HG03520 (cell line): ENCODE measurements at regions not wholly inside any gene's neighbourhood (a gene's known extent, or its start where the extent isn't known, plus 50 kb on each side); places are given as distances from the start of the nearest gene placed in this dataset.
"Not testable (repeated sequence)": the region's sequence is repeated elsewhere in the genome, so short reads cannot be mapped to it uniquely, and the experiment has no call there.

ENCODE experiments used
- ATAC-seq: cut with Tn5 transposase; IDR thresholded peaks from one replicate; pipeline ENCODE4 v1.9.1; 2021; ENCODE audit warnings: mild to moderate bottlenecking, moderate library complexity; ENCODE audit not compliant: unreplicated experiment

DNA sequence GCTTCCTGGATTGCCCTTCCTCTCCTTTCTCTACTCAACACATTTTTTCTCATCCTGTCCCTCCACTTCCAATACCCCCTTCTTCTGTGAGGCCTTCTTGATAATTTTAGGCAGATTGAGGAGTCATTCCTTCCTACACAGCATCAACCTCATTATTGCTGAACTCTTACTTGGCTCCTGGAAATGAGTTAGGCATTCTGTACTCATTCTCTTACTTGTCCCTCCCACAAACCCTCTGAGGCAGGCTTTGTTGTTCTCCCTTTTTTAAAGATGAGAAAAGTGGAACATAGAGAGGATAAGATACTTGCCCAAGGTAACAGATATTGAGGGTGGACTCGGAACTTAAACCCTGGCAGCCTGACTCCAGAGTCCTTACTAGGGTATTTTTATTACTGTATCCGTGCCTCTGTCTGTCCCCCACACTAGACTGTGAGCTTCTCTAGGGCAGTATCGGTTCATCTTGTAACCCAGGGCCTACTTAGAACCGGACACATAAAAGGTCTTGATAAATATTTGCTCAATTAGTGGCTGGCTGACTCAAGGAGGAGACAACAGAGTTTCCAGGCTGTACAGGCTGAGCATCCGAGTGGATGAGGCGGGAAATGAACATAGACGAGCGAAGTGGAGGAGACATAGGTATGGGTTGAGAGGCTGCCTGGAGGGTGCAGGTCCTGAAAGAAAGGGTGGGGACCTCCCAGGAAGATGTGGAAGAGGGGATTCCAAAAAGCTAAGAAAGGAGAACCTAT, 148.7 kb upstream of the ATP2B2 start:
- ATAC-seq = no peak

DNA sequence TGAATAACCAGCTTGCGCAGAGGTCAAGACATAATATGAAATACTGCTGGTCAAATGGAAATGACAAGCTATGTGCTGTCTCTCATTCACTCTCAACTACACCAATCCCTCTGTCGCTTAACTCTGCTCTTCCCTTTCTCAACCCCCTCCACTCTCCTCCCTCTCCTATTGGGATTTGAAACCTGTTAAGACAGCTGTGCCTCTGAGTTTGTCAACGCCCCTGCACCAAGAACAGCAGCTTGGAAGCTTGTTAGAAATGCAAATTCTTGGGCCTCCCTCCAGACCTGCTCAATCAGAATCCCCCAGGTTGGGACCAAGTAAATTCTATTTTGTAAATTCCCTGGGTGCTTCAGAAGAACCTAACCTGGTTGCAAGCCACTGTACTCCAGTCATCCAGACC, 149.7 kb upstream of the ATP2B2 start:
- no peak for ATAC-seq

DNA sequence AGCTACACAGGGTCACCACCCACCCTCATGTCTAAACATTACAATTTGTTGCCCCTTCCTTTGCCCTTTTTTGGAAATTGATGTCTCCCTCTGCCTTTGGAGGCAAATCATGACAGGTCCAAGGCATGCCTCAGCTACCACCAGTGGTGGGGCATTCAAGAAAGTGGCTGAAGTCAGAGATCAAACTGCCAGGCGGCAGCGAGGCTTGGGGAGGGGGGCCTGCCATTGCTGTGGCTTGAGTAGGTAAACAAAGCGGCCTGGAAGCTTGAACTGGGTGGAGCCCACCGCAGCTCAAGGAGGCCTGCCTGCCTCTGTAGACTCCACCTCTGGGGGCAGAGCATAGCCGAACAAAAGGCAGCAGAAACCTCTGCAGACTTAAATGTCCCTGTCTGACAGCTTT, 152.0 kb upstream of the ATP2B2 start:
- not testable (repeated sequence) for ATAC-seq

DNA sequence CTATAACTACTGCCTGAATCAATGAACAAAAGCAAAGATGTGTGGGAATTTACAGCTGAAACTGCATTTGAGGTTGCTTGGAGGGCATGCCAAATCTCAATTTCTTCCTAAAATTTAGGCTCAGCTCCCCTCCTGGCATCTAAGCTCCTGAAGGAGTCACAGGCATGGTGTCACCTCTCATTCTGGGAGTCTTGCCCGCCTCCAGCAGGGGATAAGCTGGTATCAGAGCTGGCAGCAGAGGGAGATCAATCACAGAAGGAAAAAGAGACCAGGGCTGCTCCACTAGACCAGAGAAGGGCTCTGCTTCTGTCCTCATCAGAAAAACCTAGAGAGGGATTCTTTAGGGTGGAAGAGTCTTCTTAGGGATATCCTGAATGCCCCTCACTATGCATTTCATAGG, 150.4 kb upstream of the SLC6A11 start:
- no peak for ATAC-seq

DNA sequence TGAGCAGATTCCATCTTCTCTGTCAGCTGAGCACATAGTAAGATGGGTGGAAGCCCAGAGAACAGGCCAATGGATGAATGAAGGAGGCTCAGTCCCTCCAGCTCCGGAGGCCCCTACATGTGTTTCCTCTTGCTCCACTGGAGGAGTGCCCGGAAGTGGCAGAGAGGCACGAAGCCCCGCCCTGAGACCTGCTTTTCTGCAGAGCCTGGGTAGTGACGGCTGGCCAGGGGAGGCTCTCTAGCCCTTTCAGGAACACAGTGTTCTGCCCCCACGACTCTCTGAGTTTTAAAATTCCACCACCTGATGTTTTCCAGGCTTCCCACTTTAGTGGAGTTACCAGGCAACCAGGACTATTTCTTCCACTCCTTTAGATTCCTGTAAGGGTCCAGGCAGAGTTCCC, 149.4 kb upstream of the SLC6A11 start:
- ATAC-seq = no peak

DNA sequence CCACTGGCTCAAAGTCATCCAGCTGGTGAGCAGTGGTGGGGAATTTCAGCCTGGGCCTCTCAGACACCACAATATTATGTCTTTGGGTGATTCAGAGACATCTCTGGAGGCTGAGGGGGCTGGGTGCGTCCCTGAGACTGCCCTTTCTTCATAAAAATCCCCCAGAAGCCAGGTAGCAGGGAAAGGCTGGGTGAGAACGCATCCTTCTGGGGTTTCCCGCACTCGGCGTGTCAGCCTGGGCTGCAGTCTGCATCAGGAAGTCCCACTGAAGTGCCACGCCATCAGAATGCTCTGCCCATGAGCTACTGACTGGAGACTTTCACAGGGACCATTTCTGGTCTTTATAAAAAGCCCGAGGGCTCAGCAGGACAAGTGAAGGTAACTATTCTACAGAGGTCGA, 148.8 kb upstream of the SLC6A11 start:
- ATAC-seq = no peak

DNA sequence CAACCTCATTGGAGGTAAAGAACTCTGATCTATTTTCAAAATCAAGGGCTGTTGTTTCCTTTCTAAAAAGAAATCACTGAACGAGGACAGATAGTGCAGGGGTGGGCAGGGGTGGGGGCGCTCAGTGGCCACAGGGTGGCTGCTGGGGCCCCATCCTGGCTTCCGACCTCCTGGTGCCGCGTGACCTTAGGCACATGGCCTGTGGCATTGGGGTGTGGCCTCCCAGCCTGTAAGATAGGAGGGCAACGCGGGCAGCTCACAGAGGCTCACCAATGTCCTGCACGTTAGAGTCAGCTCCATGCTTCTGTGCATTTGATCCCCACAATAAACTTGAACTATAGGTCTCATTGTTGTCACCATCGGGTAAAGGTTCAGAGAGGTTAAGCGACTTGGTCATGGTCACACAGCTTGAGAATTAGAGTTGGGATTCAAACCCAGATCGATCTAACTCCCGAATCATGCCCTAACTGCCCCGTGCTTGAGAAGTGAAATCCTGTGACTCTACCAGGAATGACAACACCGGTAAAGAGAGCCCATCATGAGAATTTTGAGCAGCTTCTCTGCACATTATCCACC, 148.0 kb upstream of the SLC6A11 start:
- ATAC-seq = no peak

DNA sequence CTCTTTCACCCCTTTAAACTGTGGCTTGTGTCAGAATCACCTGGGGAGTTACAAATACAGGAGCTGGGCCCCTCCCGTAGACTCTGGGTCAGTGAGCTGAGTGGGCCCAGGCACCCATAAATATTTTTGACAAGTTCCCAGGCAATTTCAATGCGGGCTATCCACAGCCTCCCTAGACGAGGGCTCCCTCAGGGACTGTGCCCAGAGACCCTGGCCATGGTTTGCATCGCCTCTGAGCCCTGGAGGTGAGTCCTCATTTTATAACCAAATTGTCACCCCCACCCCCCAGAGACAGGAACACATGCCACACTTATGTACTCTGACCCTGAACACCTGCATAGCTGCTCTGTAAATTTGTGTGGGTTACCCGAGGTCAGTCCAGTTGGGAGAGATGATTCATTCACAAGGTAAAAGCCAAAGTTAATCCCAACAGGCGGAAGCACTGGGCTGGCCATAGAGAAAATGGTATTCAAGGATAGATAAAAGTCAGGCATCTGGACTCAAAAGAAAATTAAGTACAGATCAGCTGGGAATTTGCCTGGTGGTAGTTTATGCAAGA, 146.5 kb upstream of the SLC6A11 start:
- ATAC-seq = no peak

DNA sequence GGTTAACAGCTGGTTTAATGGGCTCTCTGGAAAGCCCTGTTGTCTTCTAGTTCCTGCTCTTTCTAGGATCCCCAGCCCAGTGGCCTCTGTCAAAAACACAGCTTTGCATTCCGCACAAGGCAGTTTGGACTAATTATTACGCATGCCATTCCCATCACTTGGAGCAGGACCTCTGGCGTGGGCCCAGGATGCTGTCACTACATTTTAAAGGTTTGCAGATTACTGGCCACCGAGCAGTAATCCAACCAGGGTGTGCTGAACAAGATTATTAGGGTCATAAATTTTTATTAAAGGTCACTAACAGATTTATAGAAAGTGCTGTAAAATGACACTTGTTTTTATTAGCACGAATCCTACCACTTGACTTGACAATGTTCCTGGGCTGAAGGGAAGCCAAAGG, 143.6 kb upstream of the SLC6A11 start:
- ATAC-seq = no peak

DNA sequence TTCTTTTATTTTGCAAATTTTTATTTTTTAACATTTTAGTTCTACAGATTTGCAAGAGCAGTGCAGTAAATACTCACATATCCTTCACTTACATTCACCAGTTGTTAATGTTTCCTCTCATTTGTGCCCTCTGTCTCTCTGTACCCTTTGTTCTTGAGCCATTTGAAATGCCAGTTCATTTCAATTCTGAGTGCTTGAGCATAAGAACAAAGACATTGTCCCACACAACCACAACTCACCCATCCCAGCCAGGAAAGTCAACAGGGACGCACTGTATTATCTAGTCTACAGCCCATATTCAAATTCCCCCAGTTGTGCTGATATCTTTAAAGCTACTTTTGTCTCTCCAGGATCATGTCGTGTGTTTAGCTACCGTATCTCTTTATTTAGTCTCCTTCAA, 141.4 kb upstream of the SLC6A11 start:
- no peak for ATAC-seq

DNA sequence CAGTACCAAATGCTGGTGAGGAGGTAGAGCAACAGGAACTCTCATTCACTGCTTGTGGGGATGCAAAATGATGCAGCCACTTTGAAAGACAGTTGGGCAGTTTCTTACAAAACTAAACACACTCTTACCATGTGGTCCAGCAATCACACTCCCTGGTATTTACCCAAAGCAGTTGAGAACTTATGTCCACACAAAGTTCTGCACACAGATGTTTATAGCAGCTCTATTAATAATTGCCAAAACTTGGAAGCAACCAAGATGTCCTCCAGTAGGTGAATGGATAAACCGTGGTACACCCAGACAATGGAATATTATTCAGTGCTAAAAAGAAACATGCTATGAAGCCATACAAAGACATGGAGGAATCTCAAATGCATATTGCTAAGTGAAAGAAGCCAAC, 139.1 kb upstream of the SLC6A11 start:
- no peak for ATAC-seq

DNA sequence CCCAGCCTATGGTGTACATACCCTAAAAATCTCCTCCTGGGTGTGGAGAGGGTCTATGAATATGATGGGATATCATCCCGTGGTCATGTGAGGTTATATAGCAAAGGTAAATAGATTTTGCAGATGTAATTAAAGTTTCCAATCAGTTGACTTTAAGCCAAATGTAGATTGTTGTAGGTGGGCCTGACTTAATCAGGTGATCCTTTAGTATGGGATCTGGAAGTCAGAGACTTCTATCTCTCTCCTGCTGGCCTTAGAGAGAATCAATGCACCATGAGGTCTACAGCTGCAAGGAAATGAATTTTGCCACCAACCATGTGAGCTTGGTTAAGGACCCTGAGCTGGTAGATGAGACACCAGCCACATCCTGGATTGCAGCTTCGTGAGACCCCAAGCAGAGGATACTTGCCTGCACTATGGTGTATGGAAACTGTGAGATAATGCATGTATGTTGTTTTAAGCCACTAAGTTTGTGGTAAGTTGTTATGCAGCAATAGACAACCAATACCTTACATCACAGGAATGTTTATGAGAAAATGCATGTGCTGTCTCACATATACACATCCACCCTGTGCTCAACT, 137.1 kb upstream of the SLC6A11 start:
- ATAC-seq = no peak

DNA sequence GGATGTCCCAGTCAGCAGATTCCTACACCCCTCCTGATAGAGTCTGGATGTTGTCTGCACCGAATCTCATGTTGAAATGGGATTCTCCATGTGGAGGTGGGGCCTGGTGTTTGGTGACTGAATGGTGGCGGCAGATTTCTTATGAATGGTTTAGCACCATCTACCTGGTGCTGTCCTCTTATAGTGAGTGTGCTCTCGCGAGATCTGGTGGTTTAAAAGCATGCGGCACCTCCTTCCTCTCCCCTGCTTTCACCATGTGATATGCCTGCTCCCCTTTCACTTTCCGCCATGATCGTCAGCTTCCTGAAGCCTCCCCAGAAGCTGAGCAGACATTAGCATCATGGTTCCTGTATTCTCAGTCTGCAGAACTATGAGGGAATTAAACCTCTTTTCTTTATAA, 135.2 kb upstream of the SLC6A11 start:
- ATAC-seq = no peak

DNA sequence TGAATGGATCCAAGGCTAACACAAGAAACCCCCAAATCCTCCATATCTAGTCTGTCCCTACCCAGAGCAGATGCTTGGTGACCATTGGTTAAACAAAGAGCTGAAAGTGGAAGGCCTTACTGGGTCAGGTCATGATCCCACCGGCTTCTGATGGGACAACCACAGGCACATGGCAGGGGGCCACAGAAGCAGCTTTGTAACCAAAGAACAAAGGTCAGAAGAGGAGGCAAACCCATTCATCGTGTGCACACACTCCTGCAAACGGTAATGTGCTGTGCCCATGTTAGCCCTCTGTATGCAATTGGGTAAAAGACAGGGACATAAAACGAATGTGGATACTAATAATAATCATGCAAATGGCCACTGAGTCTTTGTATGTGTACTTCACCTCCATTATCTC, 133.3 kb upstream of the SLC6A11 start:
- ATAC-seq = no peak

DNA sequence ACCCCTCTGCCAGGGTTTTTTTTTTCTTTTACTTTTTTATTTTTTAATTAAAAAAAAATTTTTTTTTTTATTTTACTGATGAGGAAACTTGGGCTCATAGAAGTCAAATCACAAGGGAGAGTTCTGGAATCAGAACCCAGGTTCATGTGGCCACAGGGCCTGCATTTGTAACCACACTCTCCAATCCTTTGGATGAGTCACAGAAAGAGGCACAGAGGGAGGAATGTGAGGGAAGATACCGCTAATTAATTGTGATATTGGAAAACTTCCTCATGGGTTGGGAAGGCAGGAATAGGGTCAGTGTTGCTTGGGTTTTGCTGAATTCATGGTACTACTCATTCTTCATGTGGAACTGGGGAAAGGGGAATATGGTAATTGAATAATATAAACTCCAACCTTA, 132.9 kb upstream of the SLC6A11 start:
- no peak for ATAC-seq

DNA sequence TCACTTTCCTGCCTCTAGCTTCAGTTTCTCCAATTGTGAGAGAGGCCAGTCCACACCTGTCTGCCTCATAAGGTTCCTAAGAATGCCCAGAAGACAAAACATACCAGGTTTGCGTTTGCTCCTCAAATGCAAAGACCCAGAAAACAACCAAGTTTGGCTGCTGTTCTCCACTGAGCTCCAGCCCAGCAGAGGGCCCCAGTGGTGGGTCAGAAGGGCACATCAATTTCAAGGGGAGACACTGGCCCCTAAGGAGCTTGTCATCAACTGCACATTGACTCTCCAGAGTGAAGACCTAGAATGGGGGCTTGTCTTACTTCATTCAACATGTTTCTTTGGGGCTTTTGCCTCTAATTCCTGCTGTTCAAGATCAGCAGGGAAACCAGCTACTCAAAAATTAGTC, 127.9 kb upstream of the SLC6A11 start:
- no peak for ATAC-seq

DNA sequence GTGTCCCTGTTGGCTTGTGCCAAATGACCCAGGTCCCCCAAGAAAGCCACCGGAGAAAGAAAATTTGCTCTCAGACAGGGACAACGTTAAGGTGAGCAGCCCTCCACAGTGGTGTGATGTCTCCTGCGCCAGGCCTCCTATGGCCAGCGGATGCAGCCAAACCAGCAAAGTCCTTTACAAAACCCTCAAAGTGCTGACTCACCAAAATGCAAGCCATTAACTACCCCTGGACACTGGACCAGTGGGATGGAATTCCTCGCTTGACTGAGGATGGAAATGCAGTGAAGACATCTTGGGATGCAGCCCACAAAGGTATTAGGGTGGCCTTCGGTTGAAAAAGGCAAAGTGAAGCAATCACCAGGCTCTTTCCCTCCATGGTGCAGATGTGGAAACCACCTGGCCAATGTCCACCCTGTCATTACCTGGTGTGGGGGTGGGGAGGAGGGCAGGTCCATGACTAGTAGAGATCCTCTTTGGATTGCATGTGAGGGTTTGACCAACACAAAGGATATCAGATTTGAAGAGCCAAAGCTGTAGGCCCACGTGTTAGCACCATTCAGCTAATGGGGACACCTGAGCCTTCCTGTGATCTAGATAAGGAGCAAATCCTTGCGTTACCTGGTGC, 127.4 kb upstream of the SLC6A11 start:
- ATAC-seq = no peak

DNA sequence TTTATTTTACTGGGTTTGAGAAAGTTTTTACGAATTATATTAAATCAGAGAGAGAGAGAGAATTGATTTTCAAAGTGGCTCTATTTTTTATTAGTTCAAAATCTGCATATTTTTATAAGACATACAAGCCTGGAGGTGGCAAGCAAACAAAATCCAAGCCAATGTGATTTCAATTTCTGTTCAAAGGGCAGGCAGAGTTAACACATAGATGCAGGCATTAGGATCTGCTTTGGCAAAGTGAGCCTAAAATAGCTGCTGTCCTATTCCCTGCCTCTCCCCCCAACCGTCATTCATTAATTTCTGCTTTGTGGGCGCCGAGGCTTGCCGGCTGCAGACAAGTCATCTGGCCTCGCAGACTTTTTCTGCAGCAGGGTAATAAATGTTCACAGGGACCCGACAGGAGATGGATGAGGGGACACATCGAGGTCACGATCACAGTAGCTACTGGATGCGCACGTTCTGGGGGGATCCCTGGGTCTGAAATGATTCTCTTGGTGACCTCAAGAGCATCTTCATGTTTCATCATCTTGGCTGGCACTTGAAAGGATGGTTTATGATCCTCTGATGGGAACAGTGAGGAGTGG, 123.9 kb upstream of the SLC6A11 start:
- no peak for ATAC-seq

DNA sequence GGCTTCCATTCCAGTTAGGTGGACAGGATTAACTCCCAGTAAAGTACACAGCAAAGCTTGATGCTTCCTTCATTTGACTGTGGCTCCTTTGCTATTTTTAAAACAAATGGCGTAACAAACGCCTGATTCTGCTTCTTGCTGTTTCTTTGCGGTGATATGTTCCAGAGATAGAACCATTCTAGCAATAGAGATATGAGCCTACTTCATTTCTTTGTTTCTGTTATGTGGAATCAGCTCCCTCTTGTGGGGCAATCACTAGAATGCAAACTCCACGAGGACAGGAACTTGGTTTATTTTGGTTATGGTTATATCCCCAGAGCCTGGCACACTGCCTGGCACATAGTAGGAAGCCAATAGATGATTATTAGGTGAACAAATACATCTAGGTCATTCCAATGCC, 122.6 kb upstream of the SLC6A11 start:
- ATAC-seq = no peak

DNA sequence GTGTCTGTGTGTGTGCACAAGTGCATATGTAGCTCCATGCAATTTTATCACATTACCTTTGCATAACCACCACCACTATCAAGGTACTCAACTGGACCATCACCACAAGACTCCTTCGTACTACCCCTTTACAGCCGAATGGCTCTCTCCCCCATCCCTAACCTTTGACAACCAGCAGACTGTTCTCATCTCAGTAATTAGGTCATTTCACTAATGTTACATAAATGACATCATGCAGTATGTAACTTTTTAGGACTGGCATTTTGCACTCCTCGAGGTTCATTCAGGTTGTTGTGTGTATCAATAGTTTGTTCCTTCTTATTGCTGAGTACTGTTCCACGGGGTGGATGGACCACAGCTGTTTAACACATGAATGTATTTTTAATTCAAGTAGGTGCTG, 121.8 kb upstream of the SLC6A11 start:
- ATAC-seq = no peak

DNA sequence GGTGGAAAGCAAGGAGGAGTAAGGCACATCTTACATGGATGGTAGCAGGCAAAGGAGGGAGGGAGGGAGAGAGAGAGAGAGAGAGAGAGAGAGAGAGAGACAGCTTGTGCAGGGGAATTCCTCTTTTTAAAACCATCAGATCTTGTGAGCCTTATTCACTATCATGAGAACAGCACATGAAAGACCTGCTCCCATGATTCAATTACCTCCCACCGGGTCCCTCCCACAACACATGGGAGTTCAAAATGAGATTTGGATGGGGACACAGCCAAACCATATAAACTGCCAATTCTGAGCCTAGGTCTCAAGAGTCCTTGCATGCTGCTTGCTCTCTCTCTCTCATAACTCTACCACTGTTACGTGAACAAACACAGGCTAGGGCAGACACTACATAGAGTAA, 120.8 kb upstream of the SLC6A11 start:
- ATAC-seq = not testable (repeated sequence)
